NCI-H82 treated with DMSO at 0.1 percent for 48 hours (cell line): ENCODE measurements at regions not wholly inside any gene's neighbourhood (a gene's known extent, or its start where the extent isn't known, plus 50 kb on each side); places are given as distances from the start of the nearest gene placed in this dataset.
"Not testable (repeated sequence)": the region's sequence is repeated elsewhere in the genome, so short reads cannot be mapped to it uniquely, and the experiment has no call there.

ENCODE experiments used
- DNase-seq: peaks from one replicate; lab custom pipeline; 2025; ENCODE audit not compliant: unreplicated experiment; lab: John Stamatoyannopoulos, UW

DNA sequence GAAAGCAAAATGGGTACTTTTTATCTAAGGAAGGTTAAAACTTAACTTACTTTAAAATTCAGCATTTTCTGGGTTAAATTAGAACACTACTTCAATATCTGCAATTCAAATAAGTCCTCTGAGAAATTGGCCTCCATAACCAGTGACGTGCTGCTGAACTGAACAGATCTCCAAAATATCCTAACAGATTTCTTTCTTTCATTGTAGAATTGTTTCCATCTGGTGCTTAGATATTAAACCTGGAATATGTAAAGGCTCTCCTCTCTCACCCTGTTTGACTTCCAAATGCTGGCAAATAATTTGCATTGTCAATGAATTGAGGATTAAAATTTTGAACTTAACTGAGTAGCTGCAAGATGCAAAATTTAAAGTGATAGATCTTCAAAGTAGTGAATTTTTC is 316.9 kb upstream of the CXADR start:
- DNase-seq: no peak

DNA sequence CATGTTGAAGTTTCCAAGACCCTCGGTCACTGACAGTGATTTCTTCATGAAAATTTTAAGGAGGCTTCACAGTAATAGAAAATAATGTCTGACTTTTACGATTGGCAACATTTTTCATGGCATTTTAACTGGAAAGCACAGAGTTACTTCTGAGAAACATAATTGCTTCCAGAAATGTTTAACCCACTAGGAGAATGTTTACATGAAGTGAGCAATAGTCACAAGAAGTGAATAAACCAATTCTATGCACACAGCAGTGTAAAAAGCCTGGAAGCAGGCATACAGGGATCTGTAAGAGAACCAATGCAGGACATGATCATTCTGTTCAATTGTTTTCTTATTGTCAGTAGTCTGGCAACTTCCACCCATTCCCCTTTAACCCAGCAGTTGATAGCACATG is 316.2 kb upstream of the CXADR start:
- no peak for DNase-seq

DNA sequence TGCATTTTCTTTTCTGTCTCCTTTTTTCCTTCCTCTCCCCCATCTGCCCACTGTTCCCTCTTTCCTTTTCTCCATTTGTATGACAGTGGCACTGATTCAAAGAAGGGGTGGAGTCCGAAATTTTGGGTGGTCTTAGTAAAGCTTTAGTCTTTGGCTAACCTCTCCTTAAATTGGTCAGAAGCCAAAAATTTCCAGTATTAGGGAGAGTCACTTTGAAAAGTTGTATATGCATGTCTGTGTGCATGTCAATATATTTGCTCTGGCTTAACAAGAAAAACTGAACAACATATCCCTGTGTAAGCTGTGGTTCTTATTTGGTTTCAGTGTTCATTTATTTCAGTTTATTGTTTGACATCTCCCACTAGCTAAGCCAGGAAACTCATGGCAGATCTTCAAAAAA is 314.8 kb upstream of the CXADR start:
- DNase-seq: no peak

DNA sequence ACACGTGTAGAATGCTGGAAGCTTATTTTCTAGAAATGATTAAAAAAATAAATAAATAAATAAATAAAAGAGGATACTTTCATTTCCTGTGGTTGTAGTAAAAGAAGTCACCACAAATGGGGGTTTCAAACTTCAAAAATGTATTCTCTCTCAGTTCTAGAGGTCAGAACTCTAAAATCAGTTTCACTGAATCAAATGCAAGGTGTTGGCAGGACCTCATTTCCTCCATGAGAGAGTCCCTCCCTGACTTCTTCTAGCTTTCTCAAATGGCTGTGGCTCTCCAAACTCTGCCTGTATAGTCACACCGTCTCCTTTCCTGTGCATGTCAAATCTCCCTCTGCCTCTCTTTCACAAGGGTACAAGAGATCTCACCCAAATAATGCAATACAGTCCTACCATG is 312.6 kb upstream of the CXADR start:
- no peak for DNase-seq

DNA sequence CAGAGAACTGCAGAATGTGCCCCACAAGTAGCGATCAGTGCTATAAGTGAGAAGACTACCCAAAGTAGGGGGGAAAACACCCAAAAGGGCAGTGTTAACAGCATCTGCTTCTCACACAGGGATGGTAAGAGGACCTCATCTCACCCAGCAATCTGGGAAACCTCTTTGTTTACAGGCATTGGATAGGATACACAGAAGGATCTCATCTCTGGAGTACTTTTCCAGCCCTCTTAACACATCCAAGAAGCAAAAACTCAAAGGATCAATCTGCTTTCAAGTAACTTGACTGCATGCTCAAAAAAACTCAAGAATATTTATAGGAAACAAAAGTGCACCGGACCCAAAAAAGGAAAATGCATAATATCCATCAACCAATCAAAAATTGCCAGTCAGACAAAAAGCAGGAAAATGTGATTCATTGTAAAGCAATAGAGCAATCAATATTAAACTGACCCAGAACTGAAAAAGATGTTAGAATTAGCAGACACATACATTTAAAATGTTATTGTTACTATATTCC is 311.0 kb upstream of the CXADR start:
- DNase-seq: no peak

DNA sequence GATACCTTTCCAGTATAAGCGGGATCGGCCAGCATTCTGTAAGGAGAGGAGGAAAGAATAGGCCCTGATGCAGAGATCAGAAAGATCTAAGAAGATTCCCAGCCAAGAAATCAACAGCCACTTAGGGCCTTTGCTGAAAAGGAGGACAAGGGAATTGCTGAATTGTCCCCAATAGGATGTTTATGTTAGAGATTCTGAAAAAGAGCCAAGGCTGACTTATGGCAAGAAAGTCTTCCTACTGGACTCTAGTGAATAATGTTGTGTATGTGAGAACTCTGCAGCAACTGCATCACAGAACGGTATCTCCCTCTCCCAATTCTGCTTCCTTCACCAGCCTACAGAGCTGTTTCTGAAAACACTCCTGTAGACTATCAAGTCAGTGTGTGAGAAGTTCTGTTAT is 298.0 kb upstream of the CXADR start:
- no peak for DNase-seq

DNA sequence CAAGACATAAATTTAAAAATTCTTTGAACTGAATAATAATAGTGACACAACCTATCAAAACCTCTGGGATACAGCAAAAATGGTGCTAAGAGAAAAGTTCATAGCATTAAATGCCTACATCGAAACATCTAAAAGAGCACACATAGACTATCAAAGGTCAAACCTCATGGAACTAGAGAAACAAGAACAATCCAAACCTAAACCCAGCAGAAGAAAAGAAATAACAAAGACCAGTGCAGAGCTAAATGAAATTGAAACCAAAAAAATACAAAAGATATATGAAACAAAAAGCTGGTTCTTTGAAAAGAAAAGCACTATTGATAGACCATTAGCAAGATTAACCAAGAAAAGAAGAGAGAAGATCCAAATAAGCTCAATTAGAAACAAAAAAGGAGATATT is 293.8 kb upstream of the CXADR start:
- DNase-seq: not testable (repeated sequence)

DNA sequence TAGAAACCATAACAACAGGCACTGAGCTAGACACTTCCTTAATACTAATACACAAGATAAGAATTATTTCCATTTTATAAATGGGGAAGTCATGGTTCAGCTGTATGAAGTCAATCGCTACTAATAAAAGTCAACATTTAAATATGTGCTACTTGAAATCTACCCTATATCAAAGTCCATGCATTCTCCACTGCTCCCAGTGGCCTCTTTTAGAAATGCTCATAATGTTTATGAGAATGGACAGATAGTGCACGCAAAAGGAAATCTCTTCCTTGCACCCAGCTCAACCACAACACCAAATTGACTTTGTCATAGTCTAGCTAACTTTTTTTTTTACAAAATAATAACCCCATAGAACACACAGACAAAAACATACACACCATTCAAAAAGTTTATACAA is 281.7 kb upstream of the CXADR start:
- no peak for DNase-seq

DNA sequence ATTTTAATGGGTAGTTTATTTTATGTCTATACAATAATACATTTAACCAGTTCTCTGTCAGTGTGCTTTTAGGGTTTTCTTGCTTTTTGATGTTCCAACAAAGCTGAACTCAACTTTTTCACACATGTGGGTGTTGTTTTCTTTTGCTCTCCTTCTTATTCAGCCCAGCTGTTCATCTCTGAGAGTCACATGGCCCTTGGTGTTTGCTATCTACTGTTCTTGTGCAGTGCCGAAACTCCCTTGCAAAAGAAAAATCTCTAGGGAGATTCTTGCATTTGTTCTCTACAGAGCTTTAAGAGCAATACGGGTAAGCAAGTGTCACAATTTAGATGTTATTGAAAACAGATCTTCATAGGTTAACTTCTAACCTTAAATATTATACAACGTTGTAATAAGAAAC is 281.1 kb upstream of the CXADR start:
- DNase-seq: no peak

DNA sequence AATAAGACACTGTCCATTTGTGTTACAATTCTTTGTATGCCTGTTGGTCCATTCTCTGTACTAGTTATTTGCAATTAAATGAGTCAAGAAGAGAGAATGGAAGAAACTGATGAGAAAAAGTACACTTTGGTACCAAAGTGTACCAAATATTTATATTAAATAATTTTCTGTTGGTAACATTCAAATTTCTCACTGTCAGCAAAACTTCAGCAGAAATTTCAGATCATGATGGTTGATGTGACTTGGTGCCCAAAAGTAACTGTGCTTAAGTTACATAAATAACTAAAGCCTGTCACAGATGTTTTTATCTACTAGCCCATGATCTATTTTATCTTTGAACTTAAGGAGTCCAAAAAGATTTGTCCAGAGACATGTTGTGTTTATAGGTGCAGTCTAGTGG is 274.4 kb upstream of the CXADR start:
- no peak for DNase-seq

DNA sequence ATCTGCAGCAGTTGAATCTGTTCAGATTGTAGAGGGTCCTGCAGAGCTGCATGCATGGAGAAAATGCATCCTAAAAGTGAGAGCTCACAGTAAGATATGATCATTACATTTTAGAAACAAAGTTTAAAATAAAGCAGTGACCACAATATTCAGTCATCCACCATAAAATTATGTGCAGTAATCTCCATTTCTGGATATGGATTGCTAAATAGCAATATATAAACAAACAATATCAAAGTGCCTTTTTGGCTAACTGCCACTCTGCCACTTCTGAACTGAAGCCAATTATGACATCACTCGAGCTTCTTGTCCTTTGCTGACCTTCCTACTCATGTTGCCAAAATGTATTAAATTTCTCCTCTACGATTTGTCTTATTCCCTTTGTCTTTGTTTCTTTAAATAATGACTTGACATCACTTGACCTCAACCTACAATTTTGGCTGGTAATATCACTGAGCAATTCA is 262.0 kb upstream of the CXADR start:
- DNase-seq: no peak

DNA sequence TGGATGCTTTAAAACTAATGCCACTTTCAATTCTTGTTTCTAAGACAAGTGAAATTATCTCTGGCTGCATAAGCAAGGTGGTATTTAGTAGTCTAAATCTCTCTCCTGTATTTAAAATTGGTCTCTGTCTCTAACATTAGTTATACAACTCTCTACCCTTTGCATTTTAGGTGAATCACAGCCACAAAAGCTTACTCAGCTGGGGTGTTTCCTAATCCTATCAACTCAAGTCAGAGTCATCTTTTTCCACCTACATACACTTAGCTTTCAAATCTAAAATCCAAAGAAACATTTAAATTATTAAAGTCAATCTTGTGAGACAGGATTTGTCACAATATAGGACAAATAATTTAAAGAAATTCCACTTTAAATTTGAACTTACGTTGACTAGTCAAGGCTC is 255.1 kb upstream of the CXADR start:
- no peak for DNase-seq

DNA sequence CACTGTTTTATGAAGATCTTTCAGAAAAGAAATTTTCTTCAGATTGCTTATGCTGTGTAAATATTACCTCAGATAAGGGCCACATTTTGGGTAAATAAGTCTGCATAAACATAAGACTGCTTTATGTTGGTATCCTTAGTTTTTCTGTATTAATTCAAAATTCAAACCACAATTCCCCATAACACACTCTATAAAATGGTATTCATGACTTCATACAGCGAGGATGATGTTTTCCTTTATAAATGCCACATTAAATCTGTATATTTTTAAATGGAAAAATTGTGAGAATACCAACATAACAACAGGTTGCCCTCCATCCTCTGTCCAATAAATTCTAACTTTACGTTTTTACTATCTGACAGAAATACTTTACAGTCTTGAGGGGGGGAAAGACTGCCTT is 248.7 kb upstream of the CXADR start:
- DNase-seq: no peak

DNA sequence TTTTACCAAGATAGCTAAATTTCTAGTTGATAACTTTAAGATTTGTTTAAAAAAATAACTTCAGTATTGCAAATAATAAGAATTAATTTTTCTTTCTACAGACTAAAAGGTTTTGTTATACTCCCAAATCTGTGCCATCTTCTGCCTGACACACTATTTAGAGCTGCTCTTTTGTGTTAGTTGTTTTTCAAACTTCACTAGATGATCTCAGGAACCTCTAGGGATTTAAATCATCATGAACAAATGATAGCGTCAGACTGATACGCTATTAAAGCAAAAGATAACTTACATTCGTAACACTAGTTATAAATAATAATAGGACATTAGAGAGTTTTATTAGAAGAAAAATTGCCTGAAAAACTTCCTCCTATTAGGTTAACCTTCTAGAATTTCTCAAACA is 243.1 kb upstream of the CXADR start:
- no peak for DNase-seq

DNA sequence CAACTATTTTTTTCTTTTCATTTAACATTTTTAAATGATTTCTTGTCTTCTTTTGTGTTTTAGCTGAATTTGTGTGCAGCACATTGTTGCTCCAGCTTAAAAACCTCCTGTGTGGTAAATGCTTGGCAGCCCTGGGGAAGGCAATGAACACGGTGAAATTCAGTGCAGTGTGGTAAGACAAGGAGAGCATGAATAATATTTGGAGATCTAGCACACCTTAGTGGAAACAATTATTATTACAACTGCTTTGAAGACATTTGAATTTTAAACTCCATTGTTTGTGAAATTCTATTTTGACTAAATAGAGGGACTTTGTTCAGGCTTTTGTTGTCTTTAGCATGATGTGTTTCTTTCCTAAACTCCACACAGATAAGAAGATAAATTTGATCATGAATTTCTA is 242.6 kb upstream of the CXADR start:
- DNase-seq: peak; percentile 39

DNA sequence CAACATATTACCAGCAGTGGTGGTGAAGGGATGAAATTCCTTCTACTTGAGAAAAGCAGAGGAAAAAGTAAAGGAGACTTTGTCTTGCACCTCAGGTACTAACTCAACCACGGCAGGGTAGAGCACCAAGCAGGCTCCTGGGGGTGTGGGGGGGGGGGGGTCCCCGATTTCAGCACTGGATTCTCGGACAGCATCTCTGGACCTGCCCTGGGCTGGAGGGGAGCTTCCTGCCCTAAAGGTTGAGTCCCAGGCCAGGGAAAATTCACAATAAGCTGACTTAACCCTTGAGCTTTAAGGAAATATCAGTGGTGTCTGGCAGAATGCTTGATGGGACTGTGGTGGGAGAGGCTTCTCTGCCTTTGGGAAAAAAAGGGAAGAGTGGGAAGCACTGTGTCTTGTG is 233.2 kb upstream of the CXADR start:
- no peak for DNase-seq

DNA sequence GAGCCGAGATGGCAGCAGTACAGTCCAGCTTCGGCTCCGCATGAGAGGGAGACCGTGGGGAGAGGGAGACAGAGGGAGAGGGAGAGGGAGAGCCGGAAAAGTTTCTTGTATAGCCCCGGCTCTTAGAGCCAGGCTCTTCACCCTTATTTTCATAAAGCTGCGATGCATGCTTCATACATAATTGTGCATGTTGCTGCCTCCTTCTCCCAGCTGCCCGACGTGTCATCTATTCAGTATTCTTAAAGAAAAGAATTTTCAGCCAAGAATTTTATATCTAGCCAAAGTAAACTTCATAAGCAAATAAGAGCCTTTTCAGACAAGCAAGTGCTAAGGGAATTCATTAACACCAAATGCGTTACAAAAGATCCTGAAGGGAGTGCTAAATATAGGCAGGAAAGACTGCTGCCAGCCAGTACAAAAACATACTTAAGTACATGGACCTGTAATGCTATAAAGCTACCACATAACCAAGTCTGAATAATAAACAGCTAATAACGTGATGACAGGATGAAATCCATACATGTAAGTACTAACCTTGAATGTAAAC is 219.8 kb upstream of the CXADR start:
- not testable (repeated sequence) for DNase-seq

DNA sequence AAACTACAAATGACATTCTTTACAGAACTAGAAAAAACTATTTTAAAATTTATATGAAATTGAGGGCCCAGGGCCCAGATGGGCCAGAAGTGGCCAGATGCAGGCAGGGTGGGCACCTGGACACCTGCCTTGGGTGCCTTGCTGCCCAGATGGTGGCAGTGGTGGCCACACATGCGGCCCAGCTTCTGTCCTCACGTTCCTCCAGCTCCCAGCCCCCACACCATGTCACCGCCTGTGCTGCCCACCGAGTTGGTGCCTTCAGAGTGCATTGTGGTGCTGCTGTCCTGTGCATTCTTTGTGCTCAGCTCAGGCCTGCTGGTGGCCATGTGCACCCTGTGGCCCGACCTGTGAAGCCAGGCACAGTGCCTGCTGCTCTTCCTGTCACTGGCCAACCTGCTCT is 216.8 kb upstream of the CXADR start:
- no peak for DNase-seq

DNA sequence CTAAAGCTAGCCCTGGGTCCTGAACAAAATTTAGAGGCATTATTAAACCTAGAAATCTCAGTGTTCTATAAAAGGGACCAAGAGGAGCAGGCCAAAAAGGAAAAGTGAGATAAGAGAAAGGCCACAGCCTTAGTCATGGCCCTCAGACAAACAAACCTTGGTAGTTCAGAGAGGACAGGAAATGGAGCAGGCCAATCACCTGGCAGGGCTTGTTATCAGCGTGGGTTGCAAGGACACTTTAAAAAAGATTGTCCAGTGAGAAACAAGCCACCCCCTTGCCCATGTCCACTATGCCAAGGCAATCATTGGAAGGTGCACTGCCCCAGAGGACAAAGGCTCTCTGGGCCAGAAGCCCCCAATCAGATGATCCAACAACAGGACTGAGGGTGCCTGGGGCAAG is 213.3 kb upstream of the CXADR start:
- DNase-seq: not testable (repeated sequence)

DNA sequence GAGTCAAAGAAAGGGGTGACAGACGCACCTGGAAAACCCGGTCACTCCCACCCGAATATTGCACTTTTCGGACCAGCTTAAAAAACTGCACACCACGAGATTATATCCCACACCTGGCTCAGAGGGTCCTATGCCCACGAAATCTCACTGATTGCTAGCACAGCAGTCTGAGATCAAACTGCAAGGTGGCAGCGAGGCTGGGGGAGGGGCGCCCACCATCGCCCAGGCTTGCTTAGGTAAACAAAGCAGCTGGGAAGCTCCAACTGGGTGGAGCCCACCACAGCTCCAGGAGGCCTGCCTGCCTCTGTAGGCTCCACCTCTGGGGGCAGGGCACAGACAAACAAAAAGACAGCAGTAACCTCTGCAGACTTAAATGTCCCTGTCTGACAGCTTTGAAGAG is 185.1 kb upstream of the CXADR start:
- DNase-seq: not testable (repeated sequence)

DNA sequence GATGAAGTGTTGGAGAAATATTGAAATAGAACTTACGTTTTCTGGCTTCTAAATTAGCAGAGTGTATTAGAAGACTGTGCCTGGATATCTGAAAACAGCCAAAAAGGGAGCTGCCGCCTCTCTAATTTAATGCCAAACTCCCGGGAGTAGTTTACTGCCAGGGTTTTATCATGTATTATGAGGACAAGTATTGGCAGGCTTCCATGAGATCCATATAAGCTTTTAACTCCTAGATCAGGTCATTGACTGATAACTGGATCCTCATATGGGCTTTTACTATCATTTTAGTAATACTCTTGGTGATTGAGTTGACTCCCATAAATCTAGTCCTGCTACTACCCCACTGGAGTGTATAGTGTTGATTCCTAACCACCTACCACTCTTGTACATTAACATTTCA is 178.4 kb upstream of the CXADR start:
- no peak for DNase-seq

DNA sequence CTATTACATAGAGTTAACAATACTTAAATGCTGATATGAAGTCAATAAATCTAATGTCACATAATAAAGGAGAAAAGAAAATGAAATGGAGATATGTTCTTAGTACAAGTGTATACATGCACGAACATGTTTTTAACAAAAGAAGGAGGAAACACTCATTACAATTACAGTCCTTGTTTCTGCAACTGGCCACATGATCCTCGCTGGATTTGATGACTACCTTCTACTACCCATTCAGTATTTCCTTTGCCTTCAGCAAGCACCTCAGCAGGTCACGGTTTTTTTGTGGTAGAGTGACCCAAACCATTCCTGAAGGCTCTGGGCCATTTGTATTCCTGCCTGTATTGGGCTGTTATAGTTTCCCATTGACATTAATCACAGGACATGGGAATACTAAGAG is 172.8 kb upstream of the CXADR start:
- no peak for DNase-seq

DNA sequence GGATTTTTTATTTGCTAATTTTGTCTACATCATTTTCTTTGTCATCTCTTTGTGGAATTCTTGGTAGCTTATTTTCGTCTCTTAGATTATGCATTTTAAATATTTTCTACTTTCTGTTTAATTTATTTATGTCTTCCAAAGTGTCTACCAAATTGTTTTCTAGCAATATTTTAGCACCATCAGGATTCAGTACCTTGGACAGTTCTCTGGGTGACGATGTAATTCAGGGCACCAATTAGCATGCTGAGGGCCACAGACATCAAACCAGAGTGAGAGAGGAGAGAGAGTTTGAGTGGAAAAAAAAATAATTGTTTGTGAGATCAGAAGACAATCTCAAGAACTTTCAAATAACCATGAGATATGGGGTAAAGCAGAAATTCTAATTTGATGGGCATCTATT is 169.8 kb upstream of the CXADR start:
- DNase-seq: no peak

DNA sequence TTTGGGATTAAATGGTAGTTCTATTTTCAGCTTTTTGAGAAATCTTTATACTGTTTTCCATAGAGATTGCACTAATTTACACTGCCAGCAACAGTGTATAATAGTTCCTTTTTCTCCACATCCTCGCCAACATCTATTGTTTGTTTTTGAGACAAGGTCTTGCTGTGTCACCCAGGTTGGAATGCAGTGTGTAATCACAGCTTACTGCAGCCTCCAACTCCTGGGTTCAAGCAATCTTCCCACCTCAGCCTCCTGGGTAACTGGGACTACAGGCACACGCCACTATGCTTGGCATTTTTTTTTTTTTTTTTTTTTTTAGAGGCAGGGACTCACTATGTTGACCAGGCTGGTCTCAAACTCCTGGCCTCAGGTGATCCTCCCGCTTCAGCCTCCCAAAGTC is 164.5 kb upstream of the CXADR start:
- no peak for DNase-seq
